ENCODE measurements at regions not wholly inside any gene's neighbourhood (a gene's known extent, or its start where the extent isn't known, plus 50 kb on each side); places are given as distances from the start of the nearest gene placed in this dataset.
A peak's percentile ranks its signal among the peaks of the same experiment; 100 is the strongest.

- no peak for DNase-seq (ENCODE audit: low read depth)
Observed at GRCh38 chr11:116505298-116506262, 267.2 kb downstream of the BUD13 start.

DNA sequence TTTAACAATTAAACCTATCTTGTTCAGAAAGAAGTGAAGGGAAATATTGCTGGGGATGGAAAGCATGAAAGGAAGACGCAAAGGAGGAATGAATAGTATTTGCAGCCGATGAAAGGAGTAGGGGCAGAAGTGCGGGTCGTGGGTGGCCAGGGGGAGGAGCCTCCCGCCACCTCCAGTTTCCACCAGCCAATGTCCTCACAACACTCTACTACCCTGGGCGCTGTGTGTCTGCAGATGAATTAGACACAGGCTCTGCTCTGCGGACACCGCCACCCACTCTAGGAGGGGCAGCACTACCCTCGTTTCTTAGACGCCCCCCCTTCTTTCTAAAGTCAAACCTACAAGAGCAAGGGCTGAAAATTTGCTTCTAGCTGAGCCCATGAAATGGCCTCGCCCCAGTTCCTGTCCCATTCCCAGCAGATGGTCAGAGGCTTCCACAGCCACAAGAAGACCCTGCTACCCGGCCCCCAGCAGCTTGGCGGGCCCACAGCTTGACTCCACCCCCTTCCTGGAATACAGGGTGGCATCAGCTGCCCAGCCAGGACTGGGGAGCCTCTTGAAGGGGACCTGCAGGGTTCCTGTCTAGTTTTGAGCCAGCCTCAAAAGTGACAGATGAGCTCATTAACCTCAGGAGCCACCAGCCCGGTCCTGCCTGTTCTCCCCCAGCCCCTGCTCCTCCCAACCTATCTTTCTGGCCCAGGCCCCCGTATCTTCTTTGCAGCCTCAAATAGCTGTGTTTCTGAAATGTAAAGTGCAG is 268.1 kb downstream of the BUD13 start:
- no peak for DNase-seq (ENCODE audit: low read depth)

GRCh38 chr11:116503216-116504160 is 269.3 kb downstream of the BUD13 start:
- no peak for DNase-seq (ENCODE audit: low read depth)

- no peak for DNase-seq (ENCODE audit: low read depth)
Observed at GRCh38 chr11:116502641-116503061, 270.1 kb downstream of the BUD13 start.

DNA sequence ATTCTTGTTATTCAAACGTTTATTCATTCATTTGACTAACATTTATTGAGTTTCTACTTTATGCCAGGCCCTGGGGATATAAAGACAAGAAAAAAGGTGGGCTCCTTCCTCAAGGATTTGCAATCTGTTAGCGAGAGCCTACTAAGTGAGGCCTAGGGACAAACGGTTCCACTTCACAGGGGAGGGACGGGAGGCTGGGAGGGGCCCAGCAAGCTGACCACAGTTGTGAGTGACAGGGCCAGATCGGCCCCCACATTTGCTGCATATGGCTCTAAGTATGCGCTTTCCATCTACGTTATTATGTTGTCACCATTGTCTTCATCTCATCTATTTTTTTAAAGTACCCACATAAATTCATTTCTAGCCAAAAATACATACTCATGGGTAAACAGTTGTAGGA is 271.1 kb downstream of the BUD13 start:
- no peak for DNase-seq (ENCODE audit: low read depth)

DNA sequence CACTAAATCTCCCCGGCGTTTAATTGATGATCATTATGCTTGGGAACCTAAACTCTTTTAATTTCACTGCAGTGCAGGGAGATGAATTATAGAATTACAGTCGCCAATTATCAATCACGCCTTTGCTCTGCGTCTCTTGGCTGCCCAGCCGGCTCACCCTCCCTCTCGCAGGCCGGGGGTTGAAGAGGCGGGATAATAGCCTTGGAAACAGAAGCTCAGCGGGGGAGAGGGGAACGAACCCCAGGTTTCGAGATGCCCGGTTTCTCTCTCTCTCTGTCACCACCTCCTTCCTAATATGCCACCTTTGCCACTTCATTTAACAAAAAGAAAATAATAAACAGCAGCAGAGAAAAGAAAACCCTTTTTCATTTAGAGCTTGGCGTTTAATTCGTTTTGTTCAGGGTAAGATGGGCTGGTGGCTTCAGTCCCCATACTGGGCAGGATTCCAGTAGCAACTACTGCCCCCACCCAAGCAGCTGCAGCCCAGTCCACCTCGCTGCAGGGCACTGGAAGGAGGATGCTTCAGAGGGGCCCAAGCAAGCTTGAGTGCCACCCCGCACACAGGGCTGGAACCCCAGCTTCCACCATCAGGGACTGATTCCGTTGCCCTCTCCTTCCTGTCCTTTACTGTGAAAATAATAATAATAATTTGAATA is 271.7 kb downstream of the BUD13 start:
- DNase-seq (ENCODE audit: low read depth) = no peak

DNA sequence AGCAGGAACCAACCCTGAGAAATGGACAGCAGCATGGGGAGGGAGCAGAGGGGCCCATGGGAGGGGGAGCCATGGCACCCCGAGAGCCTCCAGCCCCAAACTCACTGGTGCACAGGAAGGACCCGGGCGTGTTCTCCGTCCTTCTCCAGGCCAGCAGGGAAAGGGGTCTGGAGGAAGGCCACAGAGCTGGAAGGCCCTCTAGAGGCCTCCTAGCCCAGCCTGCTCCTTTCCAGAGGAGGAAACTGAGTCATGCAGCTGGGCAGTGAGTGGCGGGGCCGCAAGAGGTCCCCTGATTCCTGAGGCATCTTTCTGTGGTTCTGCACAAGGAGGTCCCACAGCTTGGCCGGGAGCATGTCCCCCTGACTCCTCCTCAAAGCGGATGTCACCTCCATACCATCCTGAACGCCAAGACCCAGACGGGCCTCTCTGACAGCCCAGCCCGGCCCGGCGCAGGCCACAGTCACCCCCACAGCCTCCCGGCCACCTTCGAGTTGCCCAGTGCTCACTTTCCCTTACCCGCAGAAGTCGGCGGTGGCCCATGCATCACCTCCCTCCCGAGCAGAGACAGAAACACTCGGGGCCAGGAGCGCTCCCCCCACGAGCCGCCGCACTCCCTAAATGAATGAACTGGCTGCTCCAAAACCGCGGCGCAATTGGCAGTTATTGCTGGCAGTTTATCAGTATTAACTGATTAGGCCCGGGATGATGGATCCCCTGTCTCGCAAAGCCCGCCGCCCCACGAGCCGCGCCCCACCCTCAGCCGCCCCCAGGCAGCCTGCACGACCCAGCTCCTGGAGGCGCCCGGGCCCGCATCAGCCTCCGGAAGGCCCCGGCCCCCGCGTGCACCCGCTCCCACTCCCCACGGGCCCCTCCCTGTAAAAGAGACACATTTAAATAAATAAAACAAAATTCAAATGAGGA is 272.5 kb downstream of the BUD13 start:
- DNase-seq (ENCODE audit: low read depth) = no peak

- DNase-seq (ENCODE audit: low read depth) = peak; percentile 22
Observed at GRCh38 chr11:116499396-116500003, 273.3 kb downstream of the BUD13 start.

DNA sequence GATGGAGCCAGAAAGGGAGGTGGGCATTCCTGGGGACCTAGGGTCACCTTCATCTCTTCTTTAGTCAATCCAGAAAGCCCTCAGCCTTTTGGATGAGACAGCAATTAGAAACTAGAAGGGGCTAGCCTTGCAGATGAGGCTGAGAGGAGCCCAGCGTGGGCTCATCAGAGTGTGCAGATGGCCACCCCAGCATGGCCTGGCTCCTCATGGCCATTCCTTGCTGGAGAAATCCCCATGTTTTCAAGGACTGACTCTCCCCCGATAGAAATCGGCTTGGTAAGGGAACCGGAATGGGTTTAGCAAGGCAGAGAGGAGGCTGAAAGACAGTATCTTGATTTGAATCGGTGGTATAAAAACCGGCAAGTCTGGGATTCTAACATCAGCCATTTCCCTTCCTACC is 274.6 kb downstream of the BUD13 start:
- DNase-seq (ENCODE audit: low read depth) = no peak

DNA sequence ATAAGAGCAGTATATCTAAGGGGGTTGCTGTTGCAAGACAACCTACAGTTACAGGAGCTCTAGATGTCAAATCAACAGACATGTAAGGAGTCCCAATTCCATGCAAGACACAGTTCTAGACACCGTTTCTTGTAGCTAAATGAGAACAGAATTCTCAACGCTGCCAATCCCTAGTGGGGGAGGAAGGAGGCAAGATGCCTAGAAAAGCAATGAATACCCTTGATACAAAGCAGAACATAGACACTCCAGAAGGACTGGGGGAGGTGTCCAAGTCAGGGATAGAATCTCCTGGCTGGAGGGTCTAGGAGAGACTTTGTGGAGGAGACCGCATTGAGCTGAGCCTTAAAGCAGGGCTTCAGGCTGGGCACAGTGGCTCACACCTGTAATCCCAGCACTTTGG is 280.2 kb downstream of the BUD13 start:
- no peak for DNase-seq (ENCODE audit: low read depth)

- no peak for DNase-seq (ENCODE audit: low read depth)
Observed at GRCh38 chr11:116488836-116489389, 283.9 kb downstream of the BUD13 start.

DNA sequence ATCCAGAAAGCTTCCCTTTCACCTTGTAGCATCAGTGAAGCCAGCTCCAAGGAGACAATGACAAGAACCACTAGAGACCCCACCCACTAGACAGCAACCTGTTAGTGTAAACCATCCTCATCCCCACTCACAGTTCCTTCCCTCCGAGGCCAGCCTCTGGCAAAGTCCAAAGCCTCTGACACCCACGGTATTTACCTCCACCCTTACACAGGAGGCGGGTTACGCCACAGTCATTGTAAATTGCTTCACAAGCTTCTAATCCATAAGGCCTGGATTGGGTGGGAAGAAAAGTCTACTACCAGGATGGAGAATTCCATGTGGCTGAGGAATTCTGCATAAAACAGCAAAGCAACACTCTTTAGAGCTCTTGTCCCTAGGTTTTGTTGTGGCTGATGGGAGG is 287.4 kb downstream of the BUD13 start:
- no peak for DNase-seq (ENCODE audit: low read depth)

DNA sequence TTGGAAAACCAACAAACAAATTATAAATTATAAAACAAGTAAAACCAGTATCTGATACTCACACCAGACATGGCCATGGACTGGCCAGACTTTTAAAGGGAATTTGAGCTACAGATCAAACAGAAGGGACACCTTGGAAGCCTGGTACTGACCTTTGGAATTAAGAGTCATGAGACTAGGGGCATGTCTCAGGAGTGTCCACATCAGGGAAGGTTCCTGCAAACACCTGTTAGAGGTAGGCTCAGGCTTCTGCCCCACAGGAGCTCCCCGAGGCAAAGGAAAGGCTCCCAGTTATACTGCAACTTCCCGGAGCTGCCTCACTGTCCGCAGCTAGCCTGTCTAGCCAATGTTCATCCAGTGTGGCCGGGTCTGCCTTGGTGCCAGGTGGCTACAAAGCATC is 290.1 kb downstream of the BUD13 start:
- DNase-seq (ENCODE audit: low read depth) = no peak

DNA sequence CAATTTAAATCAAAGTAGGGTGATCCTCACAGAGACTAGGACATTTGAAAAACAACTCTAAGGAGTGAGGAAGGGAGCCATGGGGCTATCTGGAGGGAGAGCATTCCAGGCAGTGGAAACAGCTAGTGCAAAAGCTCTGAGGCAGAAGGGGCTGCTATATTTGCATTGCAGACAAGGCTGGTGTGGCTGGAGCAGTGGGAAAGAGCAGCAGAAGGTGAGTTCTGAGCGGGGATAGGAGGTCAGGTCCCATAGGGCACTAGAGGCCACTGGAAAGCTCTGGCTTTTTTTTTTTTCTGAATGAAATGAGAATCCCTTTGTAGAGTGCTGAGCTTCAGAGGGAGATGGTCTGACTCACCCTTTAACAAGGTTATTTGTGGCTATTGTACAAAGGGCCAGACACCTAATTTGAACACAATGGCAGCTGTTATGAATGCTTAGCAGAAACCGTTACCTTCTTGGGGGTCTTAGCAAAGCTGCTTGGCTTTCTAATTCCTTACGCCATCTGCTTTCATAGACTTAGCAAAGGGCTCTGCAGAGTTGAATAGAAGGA is 291.6 kb downstream of the BUD13 start:
- no peak for DNase-seq (ENCODE audit: low read depth)

DNA sequence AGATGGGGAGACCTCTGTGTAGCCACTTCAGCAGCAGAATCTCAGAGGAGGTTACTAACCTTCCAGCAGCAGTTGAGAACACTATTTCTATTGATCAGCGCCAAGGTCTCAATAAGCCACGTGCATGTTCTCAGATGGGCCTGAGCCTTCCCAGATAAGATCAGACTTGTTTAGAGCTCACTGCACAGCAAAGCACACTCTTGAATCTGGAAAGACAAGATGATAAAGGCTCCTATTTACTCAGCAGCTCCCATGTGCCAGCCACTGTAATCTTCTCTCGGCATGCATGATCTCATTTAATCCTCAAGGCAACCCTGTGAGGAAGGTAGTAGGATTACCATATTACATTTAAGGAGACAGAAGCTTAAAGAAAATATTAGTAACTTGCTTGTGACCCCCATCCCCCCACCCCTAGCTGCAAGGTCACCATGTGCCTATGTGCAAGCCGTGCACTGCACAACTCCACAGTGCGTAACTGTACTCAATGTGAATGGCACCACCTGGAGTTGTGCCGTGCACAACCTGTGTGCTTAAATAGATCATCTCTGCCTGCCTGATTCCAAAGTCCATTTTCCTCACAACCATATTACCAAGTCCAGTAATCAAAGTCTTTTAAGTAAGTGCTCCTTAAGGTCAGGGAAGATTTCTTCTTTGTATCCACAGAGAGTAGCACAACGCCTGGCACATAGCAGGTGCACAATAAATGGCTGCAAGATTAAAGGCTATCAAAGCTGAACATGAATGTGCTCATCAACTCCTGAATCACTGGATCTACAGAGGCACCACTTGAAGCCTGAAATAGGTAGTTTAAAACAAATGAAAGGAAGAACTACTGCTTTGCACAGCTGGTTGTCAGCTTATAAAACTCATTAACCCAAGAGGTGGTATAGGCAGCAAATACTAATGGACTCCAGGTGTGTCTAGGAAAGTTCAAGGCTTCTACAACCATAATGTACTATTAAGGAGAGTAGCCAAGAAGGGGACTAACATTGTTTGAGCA is 293.8 kb downstream of the BUD13 start:
- DNase-seq (ENCODE audit: low read depth) = no peak

GRCh38 chr11:116478205-116478604 is 294.6 kb downstream of the BUD13 start:
- no peak for DNase-seq (ENCODE audit: low read depth)

DNA sequence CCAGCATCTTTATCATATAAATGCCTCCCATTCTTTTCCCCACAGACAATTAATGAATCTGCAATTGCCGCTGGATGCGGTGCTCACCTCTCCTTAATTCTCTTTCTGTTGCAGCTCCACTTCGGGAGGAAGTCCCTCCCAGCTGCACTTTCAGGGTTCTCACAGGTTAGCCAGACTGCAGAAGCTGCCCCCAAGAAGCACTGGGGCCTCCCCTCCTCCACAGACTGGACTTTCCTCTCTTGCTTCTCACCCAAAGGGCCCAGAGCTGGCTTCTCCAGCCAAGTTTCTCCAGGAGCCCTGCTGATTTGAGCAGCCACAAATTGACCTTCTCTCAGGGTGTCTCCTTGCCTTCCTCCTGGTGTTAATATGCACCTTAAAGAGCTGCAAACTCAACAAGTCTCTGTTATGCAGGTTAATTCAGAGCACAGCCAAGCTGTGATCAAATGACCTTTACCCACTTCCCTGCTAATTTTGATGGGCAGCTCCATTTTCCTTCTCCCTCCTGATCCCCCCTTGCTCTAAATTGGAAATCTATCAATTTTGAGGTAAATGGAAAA is 298.9 kb downstream of the BUD13 start:
- no peak for DNase-seq (ENCODE audit: low read depth)
